Epithelial cell of proximal tubule (primary cell): ENCODE measurements at regions not wholly inside any gene's neighbourhood (a gene's known extent, or its start where the extent isn't known, plus 50 kb on each side); places are given as distances from the start of the nearest gene placed in this dataset.
A peak's percentile ranks its signal among the peaks of the same experiment; 100 is the strongest.

ENCODE experiments used
- DNase-seq: peaks from one replicate; pipeline ENCODE4 v3.0.0-alpha.2; 2011; ENCODE audit warnings: low read depth
- H3K4me3 ChIP-seq: 2 replicates; pipeline ENCODE4 v1.5.1; 2011; ENCODE audit warnings: low read depth, mild to moderate bottlenecking, low read length
- CTCF ChIP-seq: conservative IDR thresholded peaks from 2 replicates; pipeline ENCODE4 v1.5.1; 2012; ENCODE audit warnings: low read depth, mild to moderate bottlenecking, low read length

DNA sequence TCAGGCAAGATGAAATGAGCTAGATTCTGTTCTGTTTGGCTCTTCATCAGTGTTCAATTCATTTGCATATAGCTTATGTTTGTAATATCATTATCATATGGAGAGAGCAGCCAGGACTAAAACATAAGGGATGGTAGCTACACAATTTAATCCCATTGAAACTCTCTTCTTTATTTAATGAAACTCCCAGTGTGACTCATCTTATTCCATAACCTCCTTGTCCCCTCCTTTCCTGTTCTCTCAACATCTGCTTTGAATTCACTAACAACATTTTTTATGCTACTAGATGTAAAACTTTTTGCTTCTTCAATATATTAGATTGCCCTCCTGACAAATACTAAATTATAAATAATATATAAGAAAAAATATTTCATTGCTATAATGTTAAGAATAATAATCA lies 1823.4 kb downstream of the MAT2B start:
- H3K4me3 ChIP-seq = no peak overlapping the region
- TF ChIP-seq CTCF = no peak
- DNase-seq = no peak

DNA sequence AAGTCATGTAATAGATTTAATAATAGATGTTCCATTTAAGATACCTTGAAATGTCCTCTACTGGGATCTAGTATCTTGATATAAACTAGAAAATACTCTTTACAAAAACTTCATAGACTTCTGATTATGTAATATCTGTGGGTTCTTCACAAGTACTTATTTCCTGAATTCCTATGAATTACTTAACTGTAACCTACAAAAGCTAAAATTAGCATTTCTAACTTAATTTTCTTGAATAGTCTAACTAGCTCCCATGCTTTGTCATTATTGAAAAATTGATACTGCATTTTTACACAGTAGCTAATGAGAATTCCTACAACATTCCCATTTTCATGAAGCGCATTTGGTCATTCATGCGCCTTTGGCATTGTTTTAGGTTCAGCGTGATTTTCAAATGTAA lies 1828.2 kb downstream of the MAT2B start:
- no peak for DNase-seq
- TF ChIP-seq CTCF = no peak
- no peak overlapping the region for H3K4me3 ChIP-seq

- TF ChIP-seq CTCF = no peak
- DNase-seq = peak; percentile 7
Measured at GRCh38 chr5:165334201-165334600, 1828.8 kb downstream of the MAT2B start.

DNA sequence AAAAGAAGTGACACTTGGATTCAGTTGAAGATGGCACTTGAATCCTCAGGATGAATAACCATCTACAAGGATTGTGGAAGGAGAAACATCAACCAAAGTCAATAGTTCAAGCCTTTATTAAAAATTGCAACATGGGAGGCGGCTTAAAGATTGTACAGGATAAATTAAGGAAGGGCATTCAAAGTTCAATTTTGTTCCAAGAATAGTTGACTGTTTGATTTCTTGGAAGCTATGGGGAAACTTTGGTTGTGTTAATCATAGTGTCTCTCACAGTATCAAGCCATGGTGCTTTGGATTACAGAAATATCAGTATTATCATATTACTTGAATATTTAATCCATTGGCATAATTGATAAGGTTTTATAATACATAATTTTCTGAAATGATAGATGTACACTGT lies 1844.3 kb downstream of the MAT2B start:
- TF ChIP-seq CTCF = no peak
- no peak overlapping the region for H3K4me3 ChIP-seq
- DNase-seq = no peak

More at GRCh38 chr5:165334201-165334600, 1828.8 kb downstream of the MAT2B start:
- no peak overlapping the region for H3K4me3 ChIP-seq

GRCh38 chr5:165351342-165351741 lies 1845.9 kb downstream of the MAT2B start:
- TF ChIP-seq CTCF = no peak
- no peak for DNase-seq
- no peak overlapping the region for H3K4me3 ChIP-seq

GRCh38 chr5:165360366-165360765 lies 1854.9 kb downstream of the MAT2B start:
- TF ChIP-seq CTCF = no peak
- DNase-seq = no peak
- no peak overlapping the region for H3K4me3 ChIP-seq

GRCh38 chr5:165360784-165361542 lies 1855.5 kb downstream of the MAT2B start:
- TF ChIP-seq CTCF = no peak
- no peak overlapping the region for H3K4me3 ChIP-seq
- no peak for DNase-seq
